Left lung (tissue), 4 donors: ENCODE measurements at regions not wholly inside any gene's neighbourhood (a gene's known extent, or its start where the extent isn't known, plus 50 kb on each side); places are given as distances from the start of the nearest gene placed in this dataset.

Source experiments
- ATAC-seq: fragments of 200-7000 bp; cut with Tn5 transposase; one replicate; pipeline ENCODE4 v1.9.1; 2020; ENCODE audit warnings: moderate library complexity
- DNase-seq, 4 donors: peaks; one replicate each; pipeline ENCODE4 v3.0.0-alpha.2; 2013 to 2020
- H3K27ac ChIP-seq, 2 donors: fragments of 200-600 bp; sonication (generic) in 1 of 2; one replicate each; pipeline versions ENCODE4 v1.5.0 to v1.8.0; 2020 to 2021
- H3K27me3 ChIP-seq, 2 donors: fragments of 200-600 bp; sonication (generic) in 1 of 2; one replicate each; pipeline versions ENCODE4 v1.5.0 to v1.8.0; 2020 to 2021
- H3K36me3 ChIP-seq, 2 donors: fragments of 200-600 bp; sonication (generic) in 1 of 2; one replicate each; pipeline versions ENCODE4 v1.5.0 to v1.8.0; 2020 to 2021
- H3K4me1 ChIP-seq, 2 donors: fragments of 200-600 bp; one replicate each; pipeline ENCODE4 v1.8.0; 2021
- H3K4me3 ChIP-seq, 2 donors: fragments of 200-600 bp; sonication (generic) in 1 of 2; one replicate each; pipeline versions ENCODE4 v1.5.0 to v1.8.0; 2020 to 2021; ENCODE audit warnings: mild to moderate bottlenecking in 1 of 2
- H3K9me3 ChIP-seq, 2 donors: fragments of 200-600 bp; sonication (generic) in 1 of 2; one replicate each; pipeline versions ENCODE4 v1.5.0 to v1.8.0; 2020 to 2021
- intact Hi-C, 2 donors: fragments of 100-400 bp; cut with DNase I; formaldehyde crosslinking; loops; one replicate each; pipeline versions ENCODE4 v1.11.2 to v1.14.2; 2022
- TF ChIP-seq, protein P1 (sequence below), 2 donors: fragments of 200-600 bp; sonication (generic) in 1 of 2; IDR thresholded peaks; one replicate each; pipeline versions ENCODE4 v1.5.0 to v1.8.0; 2021; ENCODE audit warnings: antibody characterized with exemption in 2 of 2
- donor health status: DM: no; HTN: yes; CAD: no.
- donor health status: DM: no; HTN: no; CAD: no.

DNA sequence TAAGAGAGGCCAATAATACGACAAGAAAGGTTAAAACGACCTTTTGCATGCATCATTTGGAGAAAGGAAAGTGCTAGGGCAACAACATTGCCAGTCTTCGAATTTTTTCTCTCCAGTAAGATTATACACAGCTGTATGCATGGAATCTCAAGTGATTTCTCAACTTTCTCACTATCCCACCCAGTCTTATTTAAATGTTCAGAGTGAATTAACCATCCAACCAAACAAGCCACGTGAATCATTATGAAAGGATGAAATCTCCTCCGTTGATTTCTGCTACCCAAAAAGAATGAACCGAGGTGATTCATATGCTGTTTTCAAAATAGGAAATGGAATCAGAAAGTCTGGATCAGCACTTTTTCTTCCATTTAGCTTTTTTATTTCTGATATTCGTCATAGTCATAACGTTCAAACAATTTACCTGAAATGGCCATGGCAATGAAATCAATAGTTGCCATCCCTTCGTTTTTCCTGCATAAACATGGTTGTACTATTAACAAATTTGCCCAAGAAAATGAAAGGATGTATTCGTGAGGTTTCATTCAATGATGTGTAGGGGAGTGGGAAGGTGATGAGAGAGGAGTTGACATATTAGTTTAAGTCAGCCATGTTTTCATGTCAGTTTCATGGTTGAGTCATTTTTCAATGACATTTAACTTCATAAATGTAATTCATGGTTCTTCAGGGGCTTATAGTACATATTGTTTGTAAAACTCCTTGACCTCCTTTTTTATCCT is 170.9 kb upstream of the WWC1 start:
- Histone ChIP-seq H3K4me3 (no peak overlapping the region), H3K36me3 (no peaks in the 10 kb centered on the region), H3K4me1 (no peaks in the 10 kb centered on the region), H3K9me3 (no peaks in the 10 kb centered on the region), H3K27ac (no peak overlapping the region), H3K27me3 (no peaks in the 10 kb centered on the region)
- no peak for ATAC-seq
- intact Hi-C loops, result no loop called here
- no peak for DNase-seq
- TF ChIP-seq, protein P1, sequence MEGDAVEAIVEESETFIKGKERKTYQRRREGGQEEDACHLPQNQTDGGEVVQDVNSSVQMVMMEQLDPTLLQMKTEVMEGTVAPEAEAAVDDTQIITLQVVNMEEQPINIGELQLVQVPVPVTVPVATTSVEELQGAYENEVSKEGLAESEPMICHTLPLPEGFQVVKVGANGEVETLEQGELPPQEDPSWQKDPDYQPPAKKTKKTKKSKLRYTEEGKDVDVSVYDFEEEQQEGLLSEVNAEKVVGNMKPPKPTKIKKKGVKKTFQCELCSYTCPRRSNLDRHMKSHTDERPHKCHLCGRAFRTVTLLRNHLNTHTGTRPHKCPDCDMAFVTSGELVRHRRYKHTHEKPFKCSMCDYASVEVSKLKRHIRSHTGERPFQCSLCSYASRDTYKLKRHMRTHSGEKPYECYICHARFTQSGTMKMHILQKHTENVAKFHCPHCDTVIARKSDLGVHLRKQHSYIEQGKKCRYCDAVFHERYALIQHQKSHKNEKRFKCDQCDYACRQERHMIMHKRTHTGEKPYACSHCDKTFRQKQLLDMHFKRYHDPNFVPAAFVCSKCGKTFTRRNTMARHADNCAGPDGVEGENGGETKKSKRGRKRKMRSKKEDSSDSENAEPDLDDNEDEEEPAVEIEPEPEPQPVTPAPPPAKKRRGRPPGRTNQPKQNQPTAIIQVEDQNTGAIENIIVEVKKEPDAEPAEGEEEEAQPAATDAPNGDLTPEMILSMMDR (IDR thresholded peaks at IDR 0.05), result no peak

DNA sequence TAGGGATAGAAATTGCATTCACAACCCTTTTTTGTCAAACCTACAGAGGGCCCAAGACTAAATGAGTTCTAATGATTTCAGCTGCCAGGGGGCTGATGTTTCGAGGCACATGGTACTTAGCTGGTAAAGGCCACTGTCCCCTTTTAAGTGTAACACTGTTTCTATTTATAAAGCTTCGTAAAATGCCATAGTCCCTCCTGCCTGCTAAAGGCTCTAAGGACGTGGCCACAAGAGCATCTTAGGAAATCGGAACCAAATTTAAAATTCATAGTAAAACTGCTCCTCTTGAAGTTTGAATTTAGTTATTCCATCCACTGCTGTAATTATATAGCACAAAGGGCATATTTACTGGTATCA is 170.3 kb upstream of the WWC1 start:
- no peaks in the 10 kb centered on the region for H3K9me3 ChIP-seq
- no peak for ATAC-seq
- intact Hi-C loops, result no loop called here

DNA sequence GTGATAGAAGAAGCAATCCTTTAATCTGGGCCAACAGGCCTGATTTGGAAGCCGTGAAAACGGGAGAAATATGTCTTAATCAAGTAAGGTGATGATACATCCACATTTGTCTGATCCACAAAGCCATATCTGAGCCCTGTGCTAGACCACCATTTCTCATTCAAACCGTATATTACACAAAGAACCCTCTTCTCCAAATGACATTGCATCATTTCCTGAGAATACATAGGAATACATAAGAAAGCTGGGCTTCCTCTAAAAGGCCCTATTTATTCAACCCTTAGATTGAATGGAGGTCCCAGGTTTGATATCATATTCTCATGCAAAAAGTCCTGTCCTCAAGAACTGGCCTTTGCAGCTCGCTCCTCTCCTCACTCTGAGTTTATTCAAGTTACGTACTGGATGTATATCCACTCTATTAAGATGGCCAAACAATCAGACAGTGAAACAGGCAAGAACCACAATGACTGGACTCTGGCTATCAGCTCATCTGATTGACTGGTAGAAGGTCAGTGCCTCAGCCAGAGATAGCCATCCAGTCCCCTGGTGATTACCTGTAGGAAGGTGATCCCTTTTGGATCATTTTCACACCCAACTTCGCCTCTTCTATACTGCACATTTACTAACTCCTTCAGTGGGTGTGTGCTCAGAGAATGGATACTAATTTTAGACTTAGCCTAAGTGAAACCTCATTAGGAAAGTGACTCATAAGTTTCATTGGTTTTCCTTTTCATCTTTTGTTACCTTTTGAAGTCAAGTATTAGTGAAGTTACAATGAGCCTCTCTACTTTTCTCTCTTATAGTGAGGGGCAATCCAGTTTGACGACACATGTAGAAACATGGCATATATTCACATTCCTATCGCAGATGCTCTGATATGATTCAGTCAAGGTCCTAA is 167.6 kb upstream of the WWC1 start:
- Histone ChIP-seq H3K9me3 (no peaks in the 10 kb centered on the region), H3K36me3 (no peaks in the 10 kb centered on the region), H3K4me1 (no peaks in the 10 kb centered on the region), H3K4me3 (no peak overlapping the region), H3K27me3 (no peaks in the 10 kb centered on the region), H3K27ac (no peak overlapping the region)
- DNase-seq, result no peak
- intact Hi-C loops, result no loop called here
- ATAC-seq, result no peak
- TF ChIP-seq, protein P1 (IDR thresholded peaks at IDR 0.05), result no peak

More for the DNA sequence above, 170.3 kb upstream of the WWC1 start:
- Histone ChIP-seq H3K4me1 (no peaks in the 10 kb centered on the region), H3K27ac (no peak overlapping the region), H3K27me3 (no peaks in the 10 kb centered on the region), H3K36me3 (no peaks in the 10 kb centered on the region), H3K4me3 (no peak overlapping the region)
- DNase-seq, result no peak
- TF ChIP-seq, protein P1 (IDR thresholded peaks at IDR 0.05), result no peak

DNA sequence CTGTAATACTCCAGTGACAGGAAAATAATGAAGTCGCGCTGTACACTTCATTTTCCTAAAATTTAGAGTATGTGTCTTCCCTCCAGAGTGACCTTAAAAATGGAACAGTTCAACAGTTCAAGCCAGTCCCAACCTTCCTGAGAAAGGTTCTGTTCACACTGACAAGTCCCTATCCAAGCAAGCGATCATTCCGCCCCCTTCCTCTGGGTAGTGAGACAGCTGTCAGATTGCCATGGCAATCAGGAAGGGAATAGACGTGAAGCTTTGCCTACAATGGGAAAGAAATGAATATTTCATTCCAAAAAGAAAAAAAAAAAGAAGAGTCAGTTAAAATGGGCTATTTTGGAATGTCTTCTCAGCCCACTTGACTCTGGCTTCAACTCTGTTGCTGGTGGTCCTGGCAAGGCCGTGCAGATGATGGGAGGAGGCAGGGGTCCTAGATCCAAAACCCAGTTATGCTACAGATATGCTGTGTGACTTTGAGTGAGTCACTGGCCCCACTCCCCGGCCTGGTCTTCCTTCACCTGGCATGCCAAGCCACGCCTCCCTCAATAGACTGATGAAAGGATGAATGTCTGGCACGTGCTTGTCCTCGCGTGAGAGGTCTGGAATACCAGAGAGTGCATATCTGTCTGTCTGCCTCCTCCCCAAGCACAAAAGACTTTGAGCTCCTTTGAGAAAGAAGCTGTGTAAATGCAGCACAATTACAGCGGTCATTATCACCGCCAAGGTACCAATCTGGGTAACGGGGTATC is 165.8 kb upstream of the WWC1 start:
- no peaks in the 10 kb centered on the region for H3K36me3 ChIP-seq
- DNase-seq, result no peak
- no peak overlapping the region for H3K27ac ChIP-seq
- no peaks in the 10 kb centered on the region for H3K9me3 ChIP-seq
- no peak for ATAC-seq
- TF ChIP-seq, protein P1 (IDR thresholded peaks at IDR 0.05), result no peak
- H3K27me3 ChIP-seq, result no peaks in the 10 kb centered on the region
- no peaks in the 10 kb centered on the region for H3K4me1 ChIP-seq
- no peak overlapping the region for H3K4me3 ChIP-seq
- intact Hi-C loops, result no loop called here

DNA sequence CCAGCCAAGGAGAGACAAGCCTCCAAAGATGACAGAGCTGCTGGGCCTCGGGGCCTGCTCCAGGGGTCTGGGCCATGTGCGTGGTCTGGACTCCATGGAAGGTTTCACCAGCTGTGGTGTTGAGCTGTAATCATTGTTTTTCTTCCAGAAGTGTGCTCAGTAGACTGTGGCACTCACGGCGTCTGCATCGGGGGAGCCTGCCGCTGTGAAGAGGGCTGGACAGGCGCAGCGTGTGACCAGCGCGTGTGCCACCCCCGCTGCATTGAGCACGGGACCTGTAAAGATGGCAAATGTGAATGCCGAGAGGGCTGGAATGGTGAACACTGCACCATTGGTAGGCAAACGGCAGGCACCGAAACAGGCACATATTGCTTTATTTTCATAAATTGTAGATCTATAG is 164.8 kb upstream of the WWC1 start:
- Histone ChIP-seq H3K27ac (no peak overlapping the region), H3K36me3 (no peaks in the 10 kb centered on the region), H3K9me3 (no peaks in the 10 kb centered on the region), H3K4me1 (no peaks in the 10 kb centered on the region), H3K4me3 (no peak overlapping the region), H3K27me3 (no peaks in the 10 kb centered on the region)
- ATAC-seq (no peak), DNase-seq (no peak)
- intact Hi-C loops, result no loop called here
- TF ChIP-seq, protein P1 (IDR thresholded peaks at IDR 0.05), result no peak
